Skin of body (tissue), 1 donor: ENCODE measurements at regions not wholly inside any gene's neighbourhood (a gene's known extent, or its start where the extent isn't known, plus 50 kb on each side); places are given as distances from the start of the nearest gene placed in this dataset.

Source experiments
- DNase-seq: peaks from one replicate; lab custom pipeline; 2025; lab: John Stamatoyannopoulos, UW

GRCh38 chr1:72846476-72847278, 564.3 kb upstream of the NEGR1 start:
- peak; percentile 47 for DNase-seq

GRCh38 chr1:72845981-72846380, 563.6 kb upstream of the NEGR1 start:
- no peak for DNase-seq

GRCh38 chr1:72845381-72845780, 563.0 kb upstream of the NEGR1 start:
- no peak for DNase-seq

- DNase-seq, result no peak
These were observed 555.4 kb upstream of the NEGR1 start for GRCh38 chr1:72837781-72838180.

GRCh38 chr1:72830606-72831390, 548.5 kb upstream of the NEGR1 start:
- DNase-seq, result no peak

GRCh38 chr1:72827278-72827677, 544.9 kb upstream of the NEGR1 start:
- no peak for DNase-seq

- no peak for DNase-seq
These were observed 522.2 kb upstream of the NEGR1 start for GRCh38 chr1:72804541-72804940.

- no peak for DNase-seq
These were observed 498.7 kb upstream of the NEGR1 start for GRCh38 chr1:72781038-72781437.

GRCh38 chr1:72780212-72780611, 497.9 kb upstream of the NEGR1 start:
- no peak for DNase-seq

GRCh38 chr1:72777918-72778317, 495.6 kb upstream of the NEGR1 start:
- no peak for DNase-seq

- no peak for DNase-seq
These were observed 481.1 kb upstream of the NEGR1 start for GRCh38 chr1:72763481-72763880.

GRCh38 chr1:72759486-72759885, 477.1 kb upstream of the NEGR1 start:
- DNase-seq, result no peak

- DNase-seq, result no peak
These were observed 475.5 kb upstream of the NEGR1 start for GRCh38 chr1:72757843-72758242.

GRCh38 chr1:72745413-72745812, 463.1 kb upstream of the NEGR1 start:
- DNase-seq, result no peak

- DNase-seq, result no peak
These were observed 452.1 kb upstream of the NEGR1 start for GRCh38 chr1:72734415-72734814.

- no peak for DNase-seq
These were observed 442.9 kb upstream of the NEGR1 start for GRCh38 chr1:72724951-72725861.

GRCh38 chr1:72705921-72706320, 423.6 kb upstream of the NEGR1 start:
- DNase-seq, result no peak

GRCh38 chr1:72704841-72705477, 422.6 kb upstream of the NEGR1 start:
- no peak for DNase-seq

GRCh38 chr1:72697410-72697809, 415.1 kb upstream of the NEGR1 start:
- no peak for DNase-seq

GRCh38 chr1:72693899-72694298, 411.6 kb upstream of the NEGR1 start:
- no peak for DNase-seq

GRCh38 chr1:72693376-72693775, 411.0 kb upstream of the NEGR1 start:
- DNase-seq, result no peak
